ENCODE measurements at regions not wholly inside any gene's neighbourhood (a gene's known extent, or its start where the extent isn't known, plus 50 kb on each side); places are given as distances from the start of the nearest gene placed in this dataset.

DNA sequence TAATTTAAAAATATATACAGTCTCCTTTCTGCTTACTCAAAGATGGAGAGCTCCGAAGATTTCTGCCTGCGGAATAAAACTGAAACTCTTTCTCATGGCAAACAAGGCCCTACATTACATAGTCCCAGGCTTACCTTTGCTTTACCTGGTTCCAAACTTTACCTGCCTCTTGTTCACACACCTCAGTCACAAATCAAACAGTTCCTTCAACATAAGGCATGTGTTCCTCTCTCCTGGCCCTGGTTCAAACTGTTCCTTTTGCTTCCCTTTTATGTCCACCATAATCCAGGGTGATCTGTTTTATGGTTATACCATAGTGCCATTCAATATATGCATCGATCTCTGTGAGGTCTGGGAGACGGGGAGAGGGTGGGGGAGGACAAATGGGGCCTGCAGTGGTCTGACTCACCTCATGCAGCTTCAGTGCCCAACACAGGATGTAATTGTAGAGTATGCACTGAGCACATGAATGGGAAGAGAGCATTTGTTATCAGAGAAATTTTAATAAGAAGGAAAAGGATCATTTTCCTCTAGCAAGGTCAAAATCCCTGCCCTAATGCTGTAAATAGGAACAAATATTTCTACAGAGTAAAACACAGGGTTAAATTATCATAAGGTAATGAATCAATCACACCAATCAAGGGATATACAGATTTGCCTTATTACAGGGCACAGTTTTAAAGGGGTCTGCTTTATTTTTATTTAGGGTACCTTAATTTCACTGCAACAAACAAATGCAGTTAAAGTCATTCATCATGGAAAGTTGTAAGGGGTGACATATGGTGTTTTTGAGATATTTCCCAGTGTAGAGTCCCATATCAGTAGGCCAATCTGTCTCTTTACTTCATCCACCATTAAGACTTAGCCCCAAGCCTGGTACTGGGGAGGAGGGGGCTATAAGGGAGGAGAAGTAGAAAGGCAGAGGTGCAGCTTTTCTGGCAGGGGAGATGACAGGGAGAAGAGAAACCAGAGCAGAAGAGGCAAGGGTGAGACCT is 88.8 kb upstream of the PDE1C start:
- no peak for TF ChIP-seq POLR2A (IDR thresholded peaks at IDR 0.05)
- TF ChIP-seq, protein P1, sequence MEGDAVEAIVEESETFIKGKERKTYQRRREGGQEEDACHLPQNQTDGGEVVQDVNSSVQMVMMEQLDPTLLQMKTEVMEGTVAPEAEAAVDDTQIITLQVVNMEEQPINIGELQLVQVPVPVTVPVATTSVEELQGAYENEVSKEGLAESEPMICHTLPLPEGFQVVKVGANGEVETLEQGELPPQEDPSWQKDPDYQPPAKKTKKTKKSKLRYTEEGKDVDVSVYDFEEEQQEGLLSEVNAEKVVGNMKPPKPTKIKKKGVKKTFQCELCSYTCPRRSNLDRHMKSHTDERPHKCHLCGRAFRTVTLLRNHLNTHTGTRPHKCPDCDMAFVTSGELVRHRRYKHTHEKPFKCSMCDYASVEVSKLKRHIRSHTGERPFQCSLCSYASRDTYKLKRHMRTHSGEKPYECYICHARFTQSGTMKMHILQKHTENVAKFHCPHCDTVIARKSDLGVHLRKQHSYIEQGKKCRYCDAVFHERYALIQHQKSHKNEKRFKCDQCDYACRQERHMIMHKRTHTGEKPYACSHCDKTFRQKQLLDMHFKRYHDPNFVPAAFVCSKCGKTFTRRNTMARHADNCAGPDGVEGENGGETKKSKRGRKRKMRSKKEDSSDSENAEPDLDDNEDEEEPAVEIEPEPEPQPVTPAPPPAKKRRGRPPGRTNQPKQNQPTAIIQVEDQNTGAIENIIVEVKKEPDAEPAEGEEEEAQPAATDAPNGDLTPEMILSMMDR (IDR thresholded peaks at IDR 0.05): no peak

Data from vagina (tissue), 2 donors.